EH (cell line): ENCODE measurements at regions not wholly inside any gene's neighbourhood (a gene's known extent, or its start where the extent isn't known, plus 50 kb on each side); places are given as distances from the start of the nearest gene placed in this dataset.

ENCODE experiments used
- DNase-seq: peaks from one replicate; pipeline ENCODE4 v3.0.0-alpha.2; 2015; ENCODE audit warnings: low read depth

- peak; percentile 79 for DNase-seq
Measured at GRCh38 chr4:54493862-54494261, 163.9 kb upstream of the KIT start.

- peak; percentile 96 for DNase-seq
Measured at GRCh38 chr4:54495091-54495490, 162.7 kb upstream of the KIT start.

GRCh38 chr4:54495641-54496040, 162.1 kb upstream of the KIT start:
- peak; percentile 54 for DNase-seq

GRCh38 chr4:54496412-54496811, 161.3 kb upstream of the KIT start:
- DNase-seq = no peak

GRCh38 chr4:54497947-54498346, 159.8 kb upstream of the KIT start:
- DNase-seq = no peak

- peak; percentile 97 for DNase-seq
Measured at GRCh38 chr4:54498661-54499111, 159.1 kb upstream of the KIT start.

- DNase-seq = peak; percentile 98
Measured at GRCh38 chr4:54499308-54500074, 158.3 kb upstream of the KIT start.

- no peak for DNase-seq
Measured at GRCh38 chr4:54505362-54505761, 152.4 kb upstream of the KIT start.

GRCh38 chr4:54505996-54506395, 151.8 kb upstream of the KIT start:
- no peak for DNase-seq

GRCh38 chr4:54509057-54509456, 148.7 kb upstream of the KIT start:
- DNase-seq = no peak

- peak; percentile 98 for DNase-seq
Measured at GRCh38 chr4:54513204-54513603, 144.6 kb upstream of the KIT start.

- DNase-seq = no peak
Measured at GRCh38 chr4:54513741-54514140, 144.0 kb upstream of the KIT start.

GRCh38 chr4:54516556-54517215, 141.1 kb upstream of the KIT start:
- peak; percentile 33 for DNase-seq

GRCh38 chr4:54517781-54518444, 139.8 kb upstream of the KIT start:
- DNase-seq = no peak

GRCh38 chr4:54525602-54526001, 132.2 kb upstream of the KIT start:
- DNase-seq = peak; percentile 99

- DNase-seq = no peak
Measured at GRCh38 chr4:54526560-54526959, 131.2 kb upstream of the KIT start.

GRCh38 chr4:54527532-54527931, 130.2 kb upstream of the KIT start:
- no peak for DNase-seq

- peak; percentile 91 for DNase-seq
Measured at GRCh38 chr4:54539500-54540029, 118.2 kb upstream of the KIT start.

- peak; percentile 60 for DNase-seq
Measured at GRCh38 chr4:54540931-54541330, 116.8 kb upstream of the KIT start.

- DNase-seq = peak; percentile 93
Measured at GRCh38 chr4:54541426-54542118, 116.2 kb upstream of the KIT start.

- peak; percentile 94 for DNase-seq
Measured at GRCh38 chr4:54542119-54542438, 115.7 kb upstream of the KIT start.

GRCh38 chr4:54542540-54543041, 115.2 kb upstream of the KIT start:
- DNase-seq = no peak
